Smooth muscle cell (in vitro differentiated cells): ENCODE measurements at regions not wholly inside any gene's neighbourhood (a gene's known extent, or its start where the extent isn't known, plus 50 kb on each side); places are given as distances from the start of the nearest gene placed in this dataset.
A peak's percentile ranks its signal among the peaks of the same experiment; 100 is the strongest.
"Not testable (repeated sequence)": the region's sequence is repeated elsewhere in the genome, so short reads cannot be mapped to it uniquely, and the experiment has no call there.

Source experiments
- DNase-seq: peaks from one replicate; lab custom pipeline; 2025; ENCODE audit not compliant: unreplicated experiment; lab: John Stamatoyannopoulos, UW
- H2AFZ ChIP-seq: fragments of 200-600 bp; sonication (generic); 2 replicates; pipeline ENCODE4 v1.6.0; 2016; ENCODE audit warnings: antibody characterized with exemption, low read depth, mild to moderate bottlenecking
- H3F3A ChIP-seq: fragments of 200-600 bp; sonication (generic); 2 replicates; pipeline ENCODE4 v1.6.0; 2017; ENCODE audit warnings: antibody characterized with exemption, low read depth
- H3K27ac ChIP-seq: fragments of 200-600 bp; sonication (generic); 2 replicates; pipeline ENCODE4 v1.5.1; 2016; ENCODE audit warnings: low read depth, mild to moderate bottlenecking
- H3K27me3 ChIP-seq: fragments of 200-600 bp; sonication (generic); 2 replicates; pipeline ENCODE4 v1.6.1; 2016; ENCODE audit warnings: low read depth, mild to moderate bottlenecking
- H3K36me3 ChIP-seq: fragments of 200-600 bp; sonication (generic); 2 replicates; pipeline ENCODE4 v1.5.1; 2016; ENCODE audit warnings: low read depth
- H3K4me1 ChIP-seq: fragments of 200-600 bp; sonication (generic); 2 replicates; pipeline ENCODE4 v1.5.1; 2016; ENCODE audit warnings: low read depth
- H3K4me2 ChIP-seq: fragments of 200-600 bp; sonication (generic); 2 replicates; pipeline ENCODE4 v1.6.0; 2016; ENCODE audit warnings: mild to moderate bottlenecking
- H3K4me3 ChIP-seq: fragments of 200-600 bp; sonication (generic); 2 replicates; pipeline ENCODE4 v1.5.1; 2016; ENCODE audit warnings: mild to moderate bottlenecking
- H3K79me2 ChIP-seq: fragments of 200-600 bp; sonication (generic); 2 replicates; pipeline ENCODE4 v1.6.0; 2016; ENCODE audit warnings: low read depth, mild to moderate bottlenecking
- H3K9ac ChIP-seq: fragments of 200-600 bp; sonication (generic); 2 replicates; pipeline ENCODE4 v1.6.0; 2016; ENCODE audit warnings: low read depth
- H3K9me3 ChIP-seq: fragments of 200-600 bp; sonication (generic); replicated peaks from 2 replicates; pipeline ENCODE4 v1.5.1; 2016; ENCODE audit warnings: low read depth
- H4K20me1 ChIP-seq: fragments of 200-600 bp; sonication (generic); 2 replicates; pipeline ENCODE4 v1.6.0; 2016; ENCODE audit warnings: low read depth
- WGBS: methylation state at CpG from one replicate; pipeline ENCODE4 v1.1.7; 2016; ENCODE audit warnings: low lambda C conversion rate; 5-methylcytosine and 5-hydroxymethylcytosine counted together
- TF ChIP-seq, protein P1 (sequence below): fragments of 200-600 bp; sonication (generic); IDR thresholded peaks from 2 replicates; pipeline ENCODE4 v1.5.1; 2017; ENCODE audit warnings: borderline replicate concordance, mild to moderate bottlenecking, antibody characterized with exemption; ENCODE audit not compliant: insufficient read depth, poor library complexity, severe bottlenecking

GRCh38 chr5:121049971-121050370, 585.9 kb downstream of the PRR16 start:
- TF ChIP-seq, protein P1, sequence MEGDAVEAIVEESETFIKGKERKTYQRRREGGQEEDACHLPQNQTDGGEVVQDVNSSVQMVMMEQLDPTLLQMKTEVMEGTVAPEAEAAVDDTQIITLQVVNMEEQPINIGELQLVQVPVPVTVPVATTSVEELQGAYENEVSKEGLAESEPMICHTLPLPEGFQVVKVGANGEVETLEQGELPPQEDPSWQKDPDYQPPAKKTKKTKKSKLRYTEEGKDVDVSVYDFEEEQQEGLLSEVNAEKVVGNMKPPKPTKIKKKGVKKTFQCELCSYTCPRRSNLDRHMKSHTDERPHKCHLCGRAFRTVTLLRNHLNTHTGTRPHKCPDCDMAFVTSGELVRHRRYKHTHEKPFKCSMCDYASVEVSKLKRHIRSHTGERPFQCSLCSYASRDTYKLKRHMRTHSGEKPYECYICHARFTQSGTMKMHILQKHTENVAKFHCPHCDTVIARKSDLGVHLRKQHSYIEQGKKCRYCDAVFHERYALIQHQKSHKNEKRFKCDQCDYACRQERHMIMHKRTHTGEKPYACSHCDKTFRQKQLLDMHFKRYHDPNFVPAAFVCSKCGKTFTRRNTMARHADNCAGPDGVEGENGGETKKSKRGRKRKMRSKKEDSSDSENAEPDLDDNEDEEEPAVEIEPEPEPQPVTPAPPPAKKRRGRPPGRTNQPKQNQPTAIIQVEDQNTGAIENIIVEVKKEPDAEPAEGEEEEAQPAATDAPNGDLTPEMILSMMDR = no peak

GRCh38 chr5:121053055-121053985, 589.2 kb downstream of the PRR16 start:
- DNase-seq = no peak
- no peaks in the 10 kb centered on the region for H3K36me3 ChIP-seq
- H3K9ac ChIP-seq = peak overlapping the region; percentile 26
- peak overlapping the region; percentile 50 for H3K4me2 ChIP-seq
- WGBS = 50% methylated on average over 5 of the region's 5 CpGs
- H3F3A ChIP-seq = peaks cover 6% of the 10 kb centered on the region
- H3K4me3 ChIP-seq = no peak overlapping the region
- H3K27me3 ChIP-seq = no peaks in the 10 kb centered on the region
- no peaks in the 10 kb centered on the region for H3K4me1 ChIP-seq
- H4K20me1 ChIP-seq = no peaks in the 10 kb centered on the region
- no peaks in the 10 kb centered on the region for H3K79me2 ChIP-seq
- TF ChIP-seq, protein P1 = no peak
- peak overlapping the region; percentile 65 for H2AFZ ChIP-seq
- H3K9me3 ChIP-seq = no peaks in the 10 kb centered on the region
- peak overlapping the region; percentile 72 for H3K27ac ChIP-seq

More at GRCh38 chr5:121049971-121050370, 585.9 kb downstream of the PRR16 start:
- Histone ChIP-seq H3K79me2 (no peaks in the 10 kb centered on the region), H3K4me1 (no peaks in the 10 kb centered on the region), H4K20me1 (no peaks in the 10 kb centered on the region), H3K4me3 (no peak overlapping the region), H2AFZ (no peak overlapping the region), H3K9ac (no peak overlapping the region), H3F3A (peaks cover 6% of the 10 kb centered on the region), H3K27ac (no peak overlapping the region), H3K4me2 (no peak overlapping the region), H3K9me3 (no peaks in the 10 kb centered on the region), H3K27me3 (no peaks in the 10 kb centered on the region), H3K36me3 (no peaks in the 10 kb centered on the region)
- DNase-seq = no peak

GRCh38 chr5:121055586-121055985, 591.5 kb downstream of the PRR16 start:
- H3K4me1 ChIP-seq = no peaks in the 10 kb centered on the region
- TF ChIP-seq, protein P1 = no peak
- H2AFZ ChIP-seq = no peak overlapping the region
- no peak for DNase-seq
- no peaks in the 10 kb centered on the region for H3K9me3 ChIP-seq
- H3F3A ChIP-seq = peaks cover 6% of the 10 kb centered on the region
- 100% methylated on average over 1 of the region's 1 CpG for WGBS
- H3K79me2 ChIP-seq = no peaks in the 10 kb centered on the region
- H3K4me2 ChIP-seq = no peak overlapping the region
- no peak overlapping the region for H3K27ac ChIP-seq
- no peaks in the 10 kb centered on the region for H3K27me3 ChIP-seq
- no peaks in the 10 kb centered on the region for H3K36me3 ChIP-seq
- H3K4me3 ChIP-seq = no peak overlapping the region
- no peak overlapping the region for H3K9ac ChIP-seq
- no peaks in the 10 kb centered on the region for H4K20me1 ChIP-seq

DNA sequence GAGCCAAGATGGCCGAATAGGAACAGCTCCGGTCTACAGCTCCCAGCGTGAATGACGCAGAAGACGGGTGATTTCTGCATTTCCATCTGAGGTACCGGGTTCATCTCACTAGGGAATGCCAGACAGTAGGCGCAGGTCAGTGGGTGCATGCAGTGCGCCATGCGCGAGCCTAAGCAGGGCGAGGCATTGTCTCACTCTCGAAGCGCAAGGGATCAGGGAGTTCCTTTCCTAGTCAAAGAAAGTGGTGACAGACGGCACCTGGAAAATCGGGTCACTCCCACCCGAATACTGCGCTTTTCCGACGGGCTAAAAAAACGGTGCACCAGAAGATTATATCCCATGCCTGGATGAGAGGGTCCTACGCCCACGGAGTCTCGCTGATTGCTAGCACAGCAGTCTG, 600.1 kb downstream of the PRR16 start:
- not testable (repeated sequence) for H3K79me2 ChIP-seq, H3K27me3 ChIP-seq, H3K9ac ChIP-seq, H3F3A ChIP-seq, H3K4me1 ChIP-seq, H3K27ac ChIP-seq, H4K20me1 ChIP-seq, H2AFZ ChIP-seq, H3K4me3 ChIP-seq, H3K4me2 ChIP-seq, H3K9me3 ChIP-seq, H3K36me3 ChIP-seq, DNase-seq
- WGBS = 89% methylated on average over 23 of the region's 23 CpGs
